RWPE1 (cell line): ENCODE measurements at regions not wholly inside any gene's neighbourhood (a gene's known extent, or its start where the extent isn't known, plus 50 kb on each side); places are given as distances from the start of the nearest gene placed in this dataset.

Experiments
- CTCF ChIA-PET: fragments of 350-600 bp; sonication (Branson Sonifier 250); formaldehyde crosslinking; extraction: SDS; loops from one replicate; lab custom pipeline; 2021; lab: Yijun Ruan, JAX
- POLR2A ChIA-PET: fragments of 400-600 bp; formaldehyde crosslinking; extraction: SDS; loops from one replicate; lab custom pipeline; 2020; ENCODE audit warnings: antibody characterized with exemption; ENCODE audit not compliant: low non-redundant PET; lab: Yijun Ruan, JAX
- DNase-seq: peaks from one replicate; pipeline ENCODE4 v3.0.0; 2012; ENCODE audit warnings: low spot score
- H3K27ac ChIP-seq: fragments of 450-650 bp; 2 replicates; pipeline ENCODE4 v1.5.1; 2017
- CTCF ChIP-seq: fragments of 450-650 bp; conservative IDR thresholded peaks from 2 replicates; pipeline ENCODE4 v1.5.1; 2017; ENCODE audit warnings: low read depth, mild to moderate bottlenecking

DNA sequence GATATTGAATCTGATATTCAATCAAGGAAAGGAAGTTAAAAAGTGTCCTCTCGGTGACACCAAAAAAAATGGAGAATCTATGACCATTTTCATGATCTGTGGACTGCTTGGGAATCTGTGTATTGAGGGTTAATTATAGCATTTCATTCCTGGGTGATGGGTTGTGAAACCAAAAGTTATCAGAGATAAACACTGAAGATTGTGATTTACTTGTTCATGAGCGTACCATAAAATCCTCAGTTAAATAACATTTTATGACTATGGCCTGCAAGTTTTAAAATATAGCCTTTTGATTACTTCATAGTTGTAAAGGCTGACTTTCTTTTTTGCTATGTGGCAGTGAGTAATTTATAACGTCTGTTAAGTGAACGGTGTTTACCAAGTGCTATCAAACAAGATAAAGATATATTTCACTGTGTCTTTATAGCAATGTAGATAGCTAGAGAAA is 267.9 kb upstream of the SEMA6A start:
- CTCF ChIA-PET = no interaction called here
- no peak for DNase-seq
- POLR2A ChIA-PET = no interaction called here
- H3K27ac ChIP-seq = no peak overlapping the region
- no peak for TF ChIP-seq CTCF

DNA sequence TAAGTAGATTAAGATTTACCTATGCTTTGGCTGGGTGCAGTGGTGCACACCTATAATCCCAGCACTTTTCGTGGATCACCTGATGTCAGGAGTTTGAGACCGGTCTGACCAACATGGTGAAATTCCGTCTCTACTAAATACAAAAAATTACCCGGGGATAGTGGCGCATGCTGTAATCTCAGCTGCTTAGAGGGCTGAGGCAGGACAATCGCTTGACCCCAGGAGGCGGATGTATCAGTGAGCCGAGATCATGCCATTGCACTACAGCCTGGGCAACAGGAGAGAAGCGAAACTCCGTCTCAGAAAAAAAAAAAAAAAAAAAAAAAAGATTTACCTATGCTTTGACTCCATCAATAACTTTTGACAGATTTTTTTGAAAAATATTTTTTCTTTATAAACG is 267.1 kb upstream of the SEMA6A start:
- CTCF ChIA-PET = interaction anchor here (0.7 kb wide), 1 partner anchor 775 kb away, joined by 6 read pairs; no protein-coding TSS in a partner anchor
- TF ChIP-seq CTCF = no peak
- POLR2A ChIA-PET = no interaction called here
- no peak for DNase-seq
- no peak overlapping the region for H3K27ac ChIP-seq

DNA sequence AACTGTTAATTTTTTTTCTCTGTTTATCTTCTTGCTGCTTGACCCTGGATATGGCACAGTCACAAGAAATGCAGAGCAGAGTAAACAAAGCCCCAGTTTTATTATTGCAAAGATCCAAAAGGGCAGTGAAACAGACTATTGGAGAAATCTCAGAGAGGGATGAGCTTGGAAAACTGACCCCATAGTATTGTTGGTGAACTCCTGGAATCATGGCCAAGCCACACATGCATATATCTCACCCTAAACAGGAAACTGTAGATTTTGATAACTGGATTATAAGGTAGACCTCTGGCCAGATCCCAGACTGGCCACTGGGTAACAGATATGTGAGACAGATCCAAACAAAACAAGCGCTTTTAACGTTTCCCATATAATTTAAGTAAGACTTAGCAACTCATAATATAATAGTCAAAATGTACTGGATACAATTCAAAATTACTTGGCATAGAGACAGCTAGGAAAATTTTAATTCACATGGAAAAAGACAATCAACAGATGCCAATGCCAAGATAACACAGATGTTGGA is 263.5 kb upstream of the SEMA6A start:
- POLR2A ChIA-PET = no interaction called here
- CTCF ChIA-PET = no interaction called here

DNA sequence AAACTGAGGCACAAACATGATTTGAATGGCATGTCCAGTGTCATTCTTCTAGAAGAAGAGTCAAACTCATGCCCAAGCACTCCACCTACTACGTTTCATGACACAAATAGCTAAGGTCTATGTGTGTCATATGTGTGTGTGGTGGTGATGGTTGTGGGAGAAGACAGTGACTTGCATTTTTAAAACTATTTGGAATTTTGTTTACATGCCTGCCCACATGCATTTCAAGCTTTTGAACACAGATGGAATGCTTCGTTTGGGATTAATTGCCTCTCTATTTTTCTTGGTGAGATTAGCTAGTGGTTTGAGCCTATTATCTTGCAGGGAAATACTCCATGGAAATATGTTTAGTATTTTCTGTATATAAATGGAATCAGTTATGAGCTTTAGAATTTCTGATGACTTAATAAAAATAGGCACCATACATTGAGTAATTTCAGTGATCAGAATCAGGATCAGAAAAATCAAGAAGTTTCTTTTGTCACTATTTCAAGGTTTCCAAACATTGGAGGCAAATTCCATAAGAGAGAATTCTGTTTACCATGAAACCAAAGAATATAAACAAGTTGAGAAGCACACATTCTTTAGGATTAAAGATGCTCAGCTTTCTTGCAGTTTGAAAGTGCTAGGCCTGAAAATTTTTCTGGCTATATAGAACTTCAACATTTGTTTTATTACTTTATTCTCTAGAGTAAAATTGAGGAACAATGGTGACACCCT is 260.3 kb upstream of the SEMA6A start:
- DNase-seq = no peak
- H3K27ac ChIP-seq = no peak overlapping the region
- ChIA-PET POLR2A (interaction anchor here (0.5 kb wide), 1 partner anchor 179 kb away, joined by 3 read pairs; no protein-coding TSS in a partner anchor), CTCF (interaction anchor here (0.7 to 1.0 kb wide), 2 partner anchors 31 to 142 kb away, joined by 3 to 4 read pairs; no protein-coding TSS in a partner anchor)
- TF ChIP-seq CTCF = no peak

More for the DNA sequence above, 263.5 kb upstream of the SEMA6A start:
- TF ChIP-seq CTCF = no peak
- no peak overlapping the region for H3K27ac ChIP-seq
- DNase-seq = no peak

DNA sequence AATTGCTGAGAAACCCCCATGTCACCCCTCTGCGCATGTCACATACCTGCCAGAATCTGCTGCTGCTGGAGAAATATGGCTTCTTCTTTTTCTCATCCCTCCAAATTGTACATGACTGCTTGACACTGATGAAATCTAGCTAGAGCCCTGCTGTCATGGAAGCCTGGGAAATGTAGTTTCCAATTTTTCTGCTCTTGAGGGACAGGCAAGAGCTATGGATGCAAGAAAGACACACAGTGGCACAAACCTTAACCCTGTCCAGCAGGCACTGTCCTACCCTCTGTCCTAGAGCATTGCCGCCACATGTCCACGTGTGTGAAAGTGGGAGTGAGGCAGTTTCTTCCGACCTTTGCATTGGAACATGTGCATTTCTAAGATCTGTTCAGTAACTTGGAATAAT is 255.5 kb upstream of the SEMA6A start:
- ChIA-PET POLR2A (no interaction called here), CTCF (no interaction called here)
- no peak for DNase-seq
- no peak overlapping the region for H3K27ac ChIP-seq
- TF ChIP-seq CTCF = no peak

DNA sequence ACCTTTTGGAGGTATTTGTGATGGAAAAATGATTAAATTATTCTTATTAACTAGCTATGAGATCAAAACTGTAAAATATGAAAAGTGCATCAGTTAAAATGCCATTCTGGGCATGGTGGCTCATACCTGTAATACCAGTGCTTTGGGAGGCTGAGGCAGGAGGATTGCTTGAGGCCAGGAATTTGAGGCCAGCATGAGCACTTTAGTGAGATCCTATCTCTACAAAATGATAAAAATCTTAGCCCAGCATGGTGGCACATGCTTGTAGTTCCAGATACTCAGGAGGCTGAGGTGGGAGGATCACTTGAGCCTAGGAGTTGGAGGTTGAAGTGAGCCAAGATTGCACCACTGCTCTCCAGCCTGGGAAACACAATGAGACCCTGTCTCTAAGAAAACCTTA is 252.5 kb upstream of the SEMA6A start:
- ChIA-PET POLR2A (no interaction called here), CTCF (no interaction called here)
- DNase-seq = no peak
- TF ChIP-seq CTCF = no peak
- no peak overlapping the region for H3K27ac ChIP-seq
